SU-DHL-6 (cell line): ENCODE measurements at regions not wholly inside any gene's neighbourhood (a gene's known extent, or its start where the extent isn't known, plus 50 kb on each side); places are given as distances from the start of the nearest gene placed in this dataset.
"Not testable (repeated sequence)": the region's sequence is repeated elsewhere in the genome, so short reads cannot be mapped to it uniquely, and the experiment has no call there.

Source experiments
- CTCF ChIP-seq: fragments of 200-600 bp; sonication (generic); IDR thresholded peaks from one replicate; pipeline ENCODE4 v1.5.1; 2017; ENCODE audit warnings: antibody characterized with exemption, mild to moderate bottlenecking, low read length, moderate library complexity; ENCODE audit not compliant: insufficient read depth, poor library complexity, severe bottlenecking
- EZH2phosphoT487 ChIP-seq: fragments of 200-600 bp; sonication (generic), shearing (Covaris generic); conservative IDR thresholded peaks from 2 replicates; pipeline ENCODE4 v1.6.1; 2018; ENCODE audit warnings: mild to moderate bottlenecking, antibody characterized with exemption, low read length, moderate library complexity, mixed read lengths

GRCh38 chr3:44172701-44173100 lies 69.0 kb upstream of the TOPAZ1 start:
- not testable (repeated sequence) for TF ChIP-seq CTCF, EZH2phosphoT487
